DMS 273 (cell line): ENCODE measurements at regions not wholly inside any gene's neighbourhood (a gene's known extent, or its start where the extent isn't known, plus 50 kb on each side); places are given as distances from the start of the nearest gene placed in this dataset.
"Not testable (repeated sequence)": the region's sequence is repeated elsewhere in the genome, so short reads cannot be mapped to it uniquely, and the experiment has no call there.

ENCODE experiments used
- DNase-seq: peaks from one replicate; lab custom pipeline; 2025; ENCODE audit not compliant: unreplicated experiment; lab: John Stamatoyannopoulos, UW

DNA sequence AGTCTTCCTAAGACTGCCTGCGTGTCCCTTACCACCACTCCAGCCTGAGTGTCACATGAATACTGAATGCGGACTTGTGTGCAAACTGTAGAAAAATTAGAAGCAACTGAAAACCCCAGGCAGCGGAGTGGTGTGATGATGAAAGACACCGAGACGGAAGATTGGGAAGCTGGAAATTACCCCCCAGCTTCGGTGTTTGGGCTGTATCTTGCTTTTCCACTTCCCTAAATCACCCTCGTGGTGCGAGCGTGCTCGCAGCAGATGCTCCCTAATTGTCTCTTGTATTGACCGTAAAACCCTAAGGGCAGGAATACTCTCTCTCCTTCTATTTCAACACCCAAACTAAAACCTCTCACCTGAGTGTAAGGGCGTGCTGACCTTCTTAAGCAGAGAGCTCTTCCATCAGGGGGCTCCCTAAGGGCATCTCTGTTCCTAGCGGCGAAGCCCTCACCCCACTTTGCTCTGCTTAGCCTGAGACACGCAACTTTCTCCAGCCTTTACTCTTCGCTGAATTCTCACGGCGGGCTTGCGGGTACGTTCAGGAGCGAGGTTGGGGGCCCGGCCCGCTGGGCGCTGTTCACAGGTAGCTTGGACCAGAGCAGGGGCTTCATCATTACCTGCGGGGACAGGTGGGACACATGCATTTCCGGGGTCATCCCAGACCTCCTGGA lies 62.4 kb downstream of the CRYBB2 start:
- no peak for DNase-seq

DNA sequence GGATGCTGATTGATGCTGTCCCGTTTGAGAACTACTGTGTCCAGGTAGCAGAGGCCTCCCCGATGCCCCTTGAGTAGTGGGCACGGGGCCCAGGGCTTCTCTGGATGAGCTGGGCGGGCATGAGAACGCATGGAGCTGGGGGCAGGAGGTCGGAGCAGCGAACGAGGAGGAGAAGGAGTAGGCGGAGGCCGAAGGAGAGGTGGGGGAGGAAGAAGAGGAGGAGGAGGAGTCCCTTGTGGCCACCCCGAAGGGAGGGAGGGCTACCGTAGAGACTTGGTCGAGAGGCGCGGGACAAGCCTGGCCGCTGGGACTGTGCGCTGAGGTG lies 62.9 kb downstream of the CRYBB2 start:
- DNase-seq = peak; percentile 31

DNA sequence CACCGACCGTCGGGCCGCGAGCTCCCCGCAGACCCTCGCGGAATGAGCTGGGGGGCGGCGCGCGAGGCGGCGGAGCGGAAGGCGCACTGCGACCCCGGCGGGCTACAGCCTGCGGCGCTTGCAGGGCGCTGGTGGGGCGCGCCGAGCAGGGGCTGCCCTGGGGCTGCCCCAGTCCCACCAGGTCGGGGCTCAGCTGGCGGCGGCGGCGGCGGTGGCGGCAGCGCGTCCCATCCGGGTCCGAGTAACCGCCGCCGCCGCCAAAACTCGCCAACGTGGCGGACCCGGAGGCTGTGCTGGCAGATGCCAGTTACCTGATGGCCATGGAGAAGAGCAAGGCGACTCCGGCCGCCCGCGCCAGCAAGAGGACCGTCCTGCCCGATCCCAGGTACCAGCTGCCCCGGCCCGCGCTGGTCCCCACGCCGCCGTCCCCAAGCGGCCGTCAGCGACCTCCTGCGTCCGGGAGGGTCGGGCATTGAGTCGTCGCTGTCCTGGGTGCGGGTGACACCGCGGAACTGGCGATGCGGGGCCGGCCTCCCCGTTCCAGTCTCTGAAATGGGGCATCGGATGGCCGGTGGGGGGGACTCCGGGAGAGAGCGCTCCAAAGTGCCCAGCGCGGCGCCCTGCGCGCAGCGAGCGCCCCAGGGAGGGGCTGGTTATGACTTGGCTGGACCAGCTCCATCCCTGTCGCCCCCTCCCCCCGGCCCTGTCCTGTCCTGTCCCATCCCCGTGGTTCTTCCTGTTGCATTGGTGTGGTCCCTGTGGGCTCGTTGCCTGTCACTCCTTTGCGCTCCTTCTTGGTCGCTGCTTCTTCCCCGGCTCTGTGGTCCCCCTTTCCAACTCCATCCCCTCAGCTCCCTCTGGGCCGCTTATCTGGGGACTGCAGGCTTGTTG lies 63.5 kb downstream of the CRYBB2 start:
- DNase-seq = peak; percentile 31

DNA sequence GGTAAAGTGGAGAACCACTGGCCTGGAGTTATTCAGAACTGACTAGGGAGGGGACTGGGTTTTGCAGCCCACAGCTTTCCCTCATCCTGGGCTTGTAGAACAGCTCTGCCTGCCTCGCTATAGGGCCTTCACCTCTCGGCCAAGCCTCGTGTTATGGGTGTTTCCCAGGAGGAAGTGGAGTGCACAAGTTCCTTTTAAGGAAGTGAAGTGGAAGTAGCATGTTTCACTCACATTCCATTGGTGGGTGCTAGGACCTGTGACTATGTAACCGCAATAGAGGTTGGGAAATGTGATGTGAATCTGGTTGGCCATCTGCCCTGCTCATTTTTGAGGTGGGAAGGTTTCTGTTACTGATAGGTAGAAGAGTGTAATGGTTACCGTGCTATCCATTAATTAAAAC lies 69.0 kb downstream of the CRYBB2 start:
- DNase-seq = not testable (repeated sequence)

DNA sequence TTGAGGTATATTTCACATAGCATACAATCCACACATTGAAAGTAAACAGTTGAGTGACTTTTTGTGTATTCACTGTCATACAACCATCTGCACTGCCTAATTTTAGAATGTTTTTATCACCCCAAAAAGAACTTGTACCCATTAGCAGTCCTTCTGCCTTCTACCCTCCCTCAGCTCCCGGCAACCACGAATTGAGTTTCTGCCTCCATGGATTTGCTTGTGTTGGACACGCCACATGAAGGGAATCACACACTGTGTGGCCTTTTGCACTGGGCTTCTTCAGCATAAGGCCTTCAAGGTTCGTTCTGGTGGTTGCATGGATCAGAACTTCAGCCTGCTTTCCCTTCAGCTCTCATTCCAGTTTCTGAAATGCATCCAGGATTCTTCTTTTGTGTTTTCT lies 82.5 kb downstream of the CRYBB2 start:
- not testable (repeated sequence) for DNase-seq

DNA sequence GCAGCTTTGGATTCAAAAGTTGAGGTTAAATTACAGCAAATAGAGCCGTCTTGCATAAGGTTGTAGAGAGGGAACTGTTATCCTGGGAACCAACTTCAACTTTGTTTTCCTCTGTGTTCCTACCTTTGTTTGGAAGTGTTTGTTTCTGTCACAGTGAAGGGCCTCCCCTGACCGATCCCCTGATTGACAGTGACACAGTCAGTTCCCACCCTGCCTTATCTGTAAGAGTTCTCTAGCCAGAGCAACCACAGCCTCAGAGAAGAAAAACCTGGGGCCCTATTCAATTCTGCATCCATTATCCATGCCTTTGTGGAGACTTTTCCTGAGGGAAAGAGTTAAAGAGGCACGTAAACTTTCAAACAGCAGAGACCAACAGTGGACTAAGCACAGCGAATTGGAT lies 90.1 kb downstream of the CRYBB2 start:
- not testable (repeated sequence) for DNase-seq

DNA sequence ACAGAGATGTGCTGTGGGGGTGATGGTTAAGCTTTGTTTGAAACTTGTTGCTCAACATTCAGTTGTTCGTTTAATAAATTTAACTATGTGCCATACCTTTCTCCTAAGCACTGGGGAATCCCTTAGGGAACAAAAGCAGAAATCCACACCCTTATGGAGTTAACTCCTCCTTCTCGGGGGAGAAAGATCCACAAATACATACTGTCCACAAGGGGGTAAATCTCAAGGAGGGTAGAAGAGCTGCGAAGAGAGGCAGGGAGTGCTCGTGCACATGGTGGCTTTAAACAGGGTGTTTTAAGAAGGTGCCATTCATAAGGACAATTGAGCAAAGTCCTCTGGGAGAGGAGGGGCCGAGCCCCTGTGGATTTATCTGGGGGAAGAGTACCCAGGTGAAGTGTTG lies 92.5 kb downstream of the CRYBB2 start:
- not testable (repeated sequence) for DNase-seq

DNA sequence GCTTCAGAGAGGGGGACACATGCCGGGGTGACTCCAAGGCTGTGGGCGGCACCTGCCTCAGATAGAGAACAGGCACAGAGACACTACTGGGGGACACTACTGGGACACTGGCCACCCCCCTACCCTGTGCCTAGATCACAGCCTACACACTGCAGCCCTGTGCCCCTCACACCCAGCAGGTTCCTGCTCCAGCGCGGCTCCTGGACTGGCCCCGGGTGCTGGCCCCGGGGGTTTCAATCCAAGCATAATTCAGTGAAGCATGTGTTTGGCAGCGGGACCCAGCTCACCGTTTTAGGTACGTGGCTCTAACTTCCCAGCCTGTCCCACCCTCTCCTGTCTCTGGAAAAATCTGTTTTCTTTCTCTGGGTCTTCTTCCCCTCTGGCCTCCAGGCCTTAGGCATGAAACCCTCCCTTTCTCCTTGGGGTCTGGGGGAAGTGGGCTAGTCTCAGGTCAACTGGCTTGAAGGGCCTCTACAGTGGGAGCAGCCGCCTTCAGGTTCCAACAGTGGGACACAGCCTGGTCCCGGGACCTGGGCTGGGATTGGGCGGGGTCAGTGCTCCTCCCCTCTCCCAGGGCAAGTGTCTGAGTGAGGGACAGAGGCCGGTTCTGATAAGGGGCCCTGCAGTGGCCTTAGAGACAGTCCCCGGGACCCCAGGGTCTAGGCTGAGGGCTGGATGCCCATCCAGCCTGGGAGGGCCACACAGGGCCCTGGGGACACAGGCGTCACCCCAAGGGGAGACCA lies 98.8 kb downstream of the CRYBB2 start:
- DNase-seq = no peak

DNA sequence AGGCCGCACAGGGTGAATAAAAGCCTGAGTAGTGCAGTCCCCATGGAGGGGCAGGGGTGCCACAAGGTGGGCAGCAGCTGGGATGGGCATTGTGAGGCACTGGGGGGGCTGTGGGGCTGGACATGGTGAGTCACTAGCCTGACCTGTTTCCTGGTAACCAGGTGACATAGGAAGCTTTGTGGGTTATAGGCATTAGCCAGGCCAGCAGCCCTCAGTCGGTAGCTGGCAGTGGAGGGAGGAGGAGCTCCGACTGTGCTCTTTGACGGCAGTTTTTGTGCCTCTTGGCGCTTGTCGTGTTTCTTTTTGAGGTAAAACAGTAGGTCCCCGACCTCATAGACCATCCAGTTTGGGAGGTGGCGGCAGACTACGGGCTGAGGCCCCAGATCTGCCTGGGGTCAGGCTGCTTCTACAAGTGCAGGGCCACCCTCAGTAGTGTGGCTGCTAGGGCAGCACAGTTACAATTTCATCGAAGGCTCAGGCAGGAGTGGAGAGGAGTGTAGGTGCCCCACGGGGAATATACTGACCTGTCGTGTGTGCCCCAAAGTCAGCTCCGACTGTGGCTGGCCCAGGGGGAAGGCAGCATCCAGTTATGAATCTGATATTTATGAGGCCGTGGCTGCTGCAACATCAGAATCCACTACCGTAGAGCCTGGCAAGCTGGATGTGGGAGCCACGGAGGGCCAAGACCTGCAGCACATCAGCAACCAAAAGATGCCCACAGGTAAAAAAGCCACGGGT lies 107.7 kb downstream of the CRYBB2 start:
- DNase-seq = no peak

DNA sequence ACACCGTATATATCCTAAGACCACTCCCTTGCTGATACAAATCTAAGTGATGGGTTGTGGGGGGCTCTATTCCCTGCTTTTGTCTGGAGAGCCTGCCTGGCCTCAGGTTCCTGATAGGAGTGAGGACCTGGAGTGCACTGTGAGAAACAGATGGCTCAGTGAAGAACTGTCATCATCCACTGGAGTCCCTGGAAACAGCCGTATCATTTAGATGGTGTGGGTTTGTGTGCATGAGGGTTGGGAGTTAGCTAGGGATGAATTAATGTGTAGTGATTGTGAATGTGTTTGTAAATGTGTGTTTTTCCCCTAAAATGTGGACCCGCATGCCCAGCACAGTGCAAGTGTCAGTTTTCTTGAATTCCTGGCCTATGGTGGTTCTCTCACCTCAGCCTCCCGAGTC lies 111.6 kb downstream of the CRYBB2 start:
- no peak for DNase-seq

DNA sequence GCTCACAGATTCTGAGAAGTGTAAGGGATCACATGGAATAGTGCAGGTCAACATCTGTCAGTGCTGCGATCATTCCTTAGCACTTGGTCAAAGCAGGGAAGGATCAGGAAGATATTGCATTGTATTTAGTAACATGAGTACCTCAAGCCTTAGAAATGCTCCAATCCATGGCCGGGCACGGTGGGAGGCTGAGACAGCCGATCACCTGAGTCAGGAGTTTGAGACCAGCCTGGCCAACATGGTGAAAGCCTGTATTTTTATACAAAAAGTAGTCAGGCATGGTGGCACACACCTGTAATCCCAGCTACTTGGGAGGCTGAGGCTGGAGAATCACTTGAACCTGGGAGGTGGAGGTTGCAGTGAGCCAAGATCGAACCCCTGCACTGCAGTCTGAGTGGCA lies 112.5 kb downstream of the CRYBB2 start:
- DNase-seq = not testable (repeated sequence)

DNA sequence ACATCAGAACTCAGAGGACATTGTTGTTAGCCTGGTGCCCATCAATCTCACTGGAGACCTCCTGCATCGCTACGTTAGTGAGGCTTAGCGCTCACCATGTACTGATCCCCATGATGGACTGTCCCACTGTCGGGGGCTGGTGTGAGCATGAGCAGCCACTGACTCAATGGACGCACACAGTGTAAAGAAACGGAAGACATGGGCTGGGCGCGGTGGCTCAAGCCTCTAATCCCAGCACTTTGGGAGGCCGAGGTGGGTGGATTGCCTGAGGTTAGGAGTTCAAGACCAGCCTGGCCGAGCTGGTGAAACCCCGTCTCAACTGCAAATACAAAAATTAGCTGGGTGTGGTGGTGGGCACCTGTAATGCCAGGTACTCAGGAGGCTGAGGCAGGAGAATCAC lies 112.9 kb downstream of the CRYBB2 start:
- DNase-seq = no peak

DNA sequence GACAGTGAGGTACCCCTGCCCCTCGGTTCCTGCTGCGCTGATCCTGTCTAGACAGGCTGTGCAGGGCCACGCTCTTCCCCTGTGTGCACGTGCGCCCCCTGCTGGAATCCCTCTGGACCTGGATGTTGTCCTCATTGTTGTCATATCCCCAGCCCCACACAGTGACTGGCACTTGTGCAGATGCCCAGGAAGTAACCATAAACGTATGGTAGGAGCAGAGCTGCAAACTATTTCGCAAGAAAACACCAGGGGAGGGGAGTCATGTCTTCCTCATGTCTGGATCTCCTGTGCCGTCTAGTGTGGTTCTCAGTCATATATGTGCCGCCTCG lies 114.7 kb downstream of the CRYBB2 start:
- peak; percentile 69 for DNase-seq

DNA sequence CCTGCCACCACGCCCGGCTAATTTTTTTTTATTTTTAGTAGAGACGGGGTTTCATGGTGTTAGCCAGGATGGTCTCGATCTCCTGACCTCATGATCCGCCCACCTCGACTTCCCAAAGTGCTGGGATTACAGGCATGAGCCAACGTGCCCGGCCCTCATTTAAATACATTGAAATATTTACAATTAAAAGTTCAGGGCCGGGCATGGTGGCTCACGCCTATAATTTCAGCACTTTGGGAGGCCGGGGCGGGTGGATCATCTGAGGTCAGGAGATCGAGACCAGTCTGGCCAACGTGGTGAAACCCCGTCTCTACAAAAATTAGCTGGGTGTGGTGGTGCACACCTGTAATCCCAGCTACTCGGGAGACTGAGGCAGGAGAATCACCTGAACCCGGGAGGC lies 115.2 kb downstream of the CRYBB2 start:
- not testable (repeated sequence) for DNase-seq

DNA sequence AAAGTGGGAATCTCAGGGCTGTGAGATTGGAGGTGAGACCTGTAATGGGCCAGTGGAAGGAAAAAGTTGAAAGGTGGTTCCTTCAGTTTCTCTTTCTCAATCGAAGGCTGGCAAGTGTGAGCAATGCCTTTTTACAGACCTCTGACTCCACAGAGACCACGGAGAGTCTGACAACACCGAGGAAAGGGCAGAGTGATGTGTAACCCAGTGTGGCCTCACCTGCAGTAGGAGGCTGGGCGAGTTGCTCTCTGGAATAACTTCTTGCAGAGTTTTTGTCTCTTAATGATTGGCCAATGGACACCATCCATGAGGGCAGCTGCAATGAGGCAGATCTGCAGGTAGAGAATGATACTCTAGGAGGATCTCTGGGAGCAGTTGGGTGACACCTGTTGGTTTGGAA lies 115.8 kb downstream of the CRYBB2 start:
- DNase-seq = not testable (repeated sequence)

DNA sequence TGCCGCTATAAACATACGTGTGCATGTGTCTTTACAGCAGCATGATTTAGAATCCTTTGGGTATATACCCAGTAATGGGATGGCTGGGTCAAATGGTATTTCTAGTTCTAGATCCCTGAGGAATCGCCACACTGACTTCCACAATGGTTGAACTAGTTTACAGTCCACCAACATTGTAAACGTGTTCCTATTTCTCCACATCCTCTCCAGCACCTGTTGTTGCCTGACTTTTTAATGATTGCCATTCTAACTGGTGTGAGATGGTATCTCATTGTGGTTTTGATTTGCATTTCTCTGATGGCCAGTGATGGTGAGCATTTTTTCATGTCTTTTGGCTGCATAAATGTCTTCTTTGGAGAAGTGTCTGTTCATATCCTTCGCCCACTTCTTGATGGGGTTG lies 121.1 kb downstream of the CRYBB2 start:
- DNase-seq = not testable (repeated sequence)

DNA sequence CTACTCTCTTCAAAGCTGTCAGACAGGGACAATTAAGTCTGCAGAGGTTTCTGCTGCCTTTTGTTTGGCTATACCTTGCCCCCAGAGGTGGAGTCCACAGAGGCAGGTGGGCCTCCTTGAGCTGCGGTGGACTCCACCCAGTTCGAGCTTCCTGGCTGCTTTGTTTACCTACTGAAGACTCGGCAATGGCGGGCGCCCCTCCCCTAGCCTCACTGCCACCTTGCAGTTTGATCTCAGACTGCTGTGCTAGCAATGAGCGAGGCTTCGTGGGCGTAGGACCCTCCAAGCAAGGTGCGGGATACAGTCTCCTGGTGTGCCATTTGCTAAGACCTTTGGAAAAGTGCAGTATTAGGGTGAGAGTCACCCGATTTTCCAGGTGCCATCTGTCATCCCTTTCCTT lies 124.9 kb downstream of the CRYBB2 start:
- DNase-seq = not testable (repeated sequence)

DNA sequence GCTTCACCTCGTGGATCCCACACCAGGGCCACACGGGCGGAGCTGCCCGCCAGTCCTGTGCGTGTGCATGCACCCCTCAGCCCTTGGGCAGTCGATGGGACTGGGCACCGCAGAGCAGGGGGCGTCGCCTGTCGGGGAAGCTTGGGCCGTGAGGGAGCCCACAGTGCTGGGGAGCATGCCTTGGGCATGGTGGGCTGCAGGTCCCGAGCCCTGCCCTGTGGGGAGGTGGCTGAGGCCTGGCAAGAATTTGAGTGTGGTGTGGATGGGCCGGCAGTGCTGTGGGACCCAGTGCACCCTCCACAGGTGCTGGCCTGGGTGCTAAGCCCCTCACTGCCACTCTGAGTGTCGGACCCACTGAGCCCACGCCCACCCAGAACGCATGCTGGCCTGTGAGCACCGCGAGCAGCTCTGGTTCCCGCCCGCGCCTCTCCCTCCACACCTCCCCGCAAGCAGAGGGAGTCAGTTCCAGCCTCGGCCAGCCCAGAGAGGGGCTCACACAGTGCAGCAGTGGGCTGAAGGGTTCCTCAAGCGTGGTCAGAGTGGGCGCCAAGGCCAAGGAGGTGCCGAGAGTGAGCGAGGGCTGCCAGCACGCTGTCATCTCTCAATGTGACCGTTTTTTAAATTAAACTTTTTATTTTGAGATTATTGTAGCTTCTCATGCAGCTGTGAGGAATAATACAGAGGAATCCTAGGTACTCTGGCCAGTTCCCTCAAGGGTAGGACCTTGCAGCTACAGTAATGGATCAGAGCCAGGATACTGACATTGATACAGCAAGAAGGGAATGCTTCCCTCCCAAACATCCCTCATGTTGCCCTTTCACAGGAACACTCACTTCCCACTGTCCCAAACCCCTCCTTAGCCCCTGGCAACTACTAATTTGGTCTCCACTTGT lies 127.7 kb downstream of the CRYBB2 start:
- DNase-seq = no peak

DNA sequence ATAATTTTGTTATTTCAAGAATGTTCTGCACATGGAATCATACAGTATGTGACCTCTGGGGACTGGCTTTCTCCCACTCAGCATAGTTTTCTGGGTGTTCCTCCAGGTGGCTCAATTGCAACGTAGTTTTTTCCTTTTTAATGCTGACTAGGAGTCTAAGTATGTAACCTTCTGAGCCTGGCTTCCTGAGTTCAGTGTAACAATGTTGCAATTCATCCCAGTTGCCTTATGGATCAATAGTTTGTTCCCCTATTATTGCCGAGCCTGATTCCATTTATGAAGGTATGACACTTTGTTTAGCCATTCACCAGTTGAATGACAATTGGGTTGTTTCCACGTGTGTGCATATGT lies 128.3 kb downstream of the CRYBB2 start:
- no peak for DNase-seq

DNA sequence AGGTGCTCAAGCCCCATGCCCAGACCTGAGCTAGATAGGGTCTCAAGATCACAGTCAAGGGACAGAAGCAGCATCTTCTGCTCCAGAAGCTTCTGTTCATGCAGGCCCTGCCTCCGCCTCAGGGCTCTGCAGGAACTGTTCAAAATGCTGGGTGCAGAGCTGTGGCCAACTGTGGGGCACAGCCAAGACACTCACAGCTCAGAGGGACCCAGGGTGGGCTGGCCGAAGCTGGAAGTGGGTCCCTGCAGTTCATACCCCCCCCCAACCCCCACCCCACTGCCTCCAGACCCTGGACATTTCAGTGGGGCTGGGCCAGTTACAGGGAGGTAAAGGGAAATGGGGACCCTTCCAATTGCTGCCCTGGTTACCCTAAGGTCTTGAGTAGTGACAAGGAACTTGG lies 129.0 kb downstream of the CRYBB2 start:
- no peak for DNase-seq
